RPMI7951 (cell line): ENCODE measurements at regions not wholly inside any gene's neighbourhood (a gene's known extent, or its start where the extent isn't known, plus 50 kb on each side); places are given as distances from the start of the nearest gene placed in this dataset.
"Not testable (repeated sequence)": the region's sequence is repeated elsewhere in the genome, so short reads cannot be mapped to it uniquely, and the experiment has no call there.

Experiments
- DNase-seq: peaks from one replicate; pipeline ENCODE4 v3.0.0-alpha.2; 2012; ENCODE audit warnings: low read depth

DNA sequence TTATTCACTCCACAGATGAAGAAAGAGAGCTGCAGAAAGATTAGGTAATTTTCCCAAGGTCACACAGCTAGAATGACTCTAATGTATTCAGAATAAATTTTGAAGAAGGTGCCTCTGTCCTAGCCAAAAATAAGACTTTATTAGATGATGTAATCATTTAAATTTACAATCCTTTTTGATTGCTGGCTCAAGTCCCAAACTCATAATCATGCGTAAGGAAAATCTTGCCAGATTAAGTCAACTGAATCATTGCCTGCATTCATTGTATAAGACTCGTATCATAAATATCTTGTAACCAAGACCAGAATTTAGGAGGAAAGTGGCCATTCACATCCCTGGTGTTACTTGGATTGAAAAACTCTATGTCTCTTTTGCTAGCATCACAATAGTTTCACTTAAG lies 53.1 kb upstream of the STK39 start:
- no peak for DNase-seq

DNA sequence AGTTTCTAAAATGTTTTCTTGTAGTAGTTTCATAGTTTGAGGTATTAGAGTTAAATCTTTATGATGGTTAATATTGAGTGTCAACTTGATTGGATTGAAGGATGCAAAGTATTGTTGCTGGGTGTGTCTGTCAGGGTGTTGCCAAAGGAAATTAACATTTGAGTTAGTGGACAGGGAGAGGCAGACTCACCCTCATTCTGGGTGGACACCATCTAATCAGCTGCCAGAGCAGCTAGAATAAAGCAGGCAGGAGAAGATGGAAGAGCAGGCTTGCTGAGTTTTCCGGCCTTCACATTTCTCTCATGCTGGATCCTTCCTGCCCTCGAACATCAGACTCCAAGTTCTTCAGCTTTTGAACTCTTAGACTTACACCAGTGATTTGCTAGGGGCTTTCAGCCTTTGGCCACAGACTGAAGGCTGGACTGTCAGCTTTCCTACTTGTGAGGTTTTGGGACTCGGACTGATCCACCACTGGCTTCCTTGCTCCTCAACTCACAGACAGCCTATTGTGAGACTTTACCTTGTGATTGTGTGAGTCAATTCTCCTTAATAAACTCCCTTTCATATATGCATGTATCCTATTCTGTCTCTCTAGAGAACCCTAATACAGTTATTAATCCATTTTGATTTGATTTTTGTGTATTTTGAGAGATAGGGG lies 56.8 kb upstream of the STK39 start:
- no peak for DNase-seq

DNA sequence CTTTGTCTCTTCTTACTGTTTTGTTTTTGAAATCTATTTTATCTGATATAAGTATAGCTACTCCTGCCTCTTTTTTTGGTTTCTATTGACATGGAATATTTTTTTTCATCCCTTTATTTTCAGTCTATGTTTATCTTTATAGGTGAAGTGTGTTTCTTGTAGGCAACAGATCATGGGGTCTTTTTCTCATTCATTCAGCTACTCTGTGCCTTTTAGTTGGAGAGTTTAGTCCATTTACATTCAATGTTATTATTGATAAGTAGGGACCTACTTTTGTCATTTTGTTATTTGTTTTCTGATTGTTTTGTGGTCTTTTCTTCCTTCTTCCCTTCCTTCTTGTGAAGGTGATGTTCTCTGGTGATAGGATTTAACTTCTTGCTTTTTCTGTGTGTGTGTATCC lies 60.0 kb upstream of the STK39 start:
- DNase-seq = no peak

DNA sequence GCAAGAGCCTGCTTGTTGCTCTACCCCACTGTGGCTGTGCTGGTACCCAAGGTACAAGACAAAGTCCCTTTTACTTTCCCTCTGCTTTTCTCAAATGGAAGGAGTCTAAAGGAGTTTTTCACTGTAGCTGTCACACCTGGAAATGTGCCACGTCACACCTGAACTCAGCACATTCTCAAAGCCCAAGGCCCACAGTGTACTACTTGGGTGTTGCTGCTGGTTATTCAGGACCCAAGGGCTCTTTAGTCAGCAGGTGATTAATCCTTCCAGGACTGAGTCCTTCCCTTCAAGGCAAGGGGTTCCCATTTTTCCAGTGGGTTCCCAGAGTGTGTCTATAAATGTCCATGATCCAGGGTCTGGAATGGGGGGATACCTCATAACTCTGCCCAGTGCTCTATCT lies 63.2 kb upstream of the STK39 start:
- no peak for DNase-seq

DNA sequence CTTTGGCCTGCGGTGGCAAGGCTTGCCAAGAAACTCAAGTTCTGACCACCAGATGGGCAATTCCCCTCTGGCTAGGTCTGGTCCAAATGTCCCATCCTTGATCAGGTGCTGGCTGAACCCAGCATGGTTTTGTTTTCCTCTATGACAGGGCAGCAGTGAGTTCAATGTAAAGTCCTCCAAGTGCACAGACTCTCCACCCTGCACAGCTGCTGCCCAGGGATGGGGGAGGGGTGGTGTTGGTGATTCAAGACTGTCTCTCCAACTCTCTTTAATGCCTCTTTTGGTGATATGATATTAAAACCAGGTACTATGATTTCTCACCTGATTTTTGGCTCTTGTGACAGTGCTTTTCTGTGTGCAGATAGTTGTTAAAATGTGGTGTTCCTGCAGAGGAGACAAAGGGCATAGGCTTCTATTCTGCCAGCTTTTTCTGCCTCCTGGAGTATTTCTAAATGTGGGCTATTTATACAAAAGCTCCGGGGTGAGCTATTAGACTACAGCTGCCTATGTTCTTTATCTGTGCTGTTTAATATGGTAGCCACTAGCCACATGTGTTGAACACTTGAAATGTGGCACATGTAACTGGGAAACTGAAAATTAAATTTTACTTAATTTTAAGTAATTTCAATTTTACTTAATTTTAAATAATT lies 64.0 kb upstream of the STK39 start:
- DNase-seq = no peak

DNA sequence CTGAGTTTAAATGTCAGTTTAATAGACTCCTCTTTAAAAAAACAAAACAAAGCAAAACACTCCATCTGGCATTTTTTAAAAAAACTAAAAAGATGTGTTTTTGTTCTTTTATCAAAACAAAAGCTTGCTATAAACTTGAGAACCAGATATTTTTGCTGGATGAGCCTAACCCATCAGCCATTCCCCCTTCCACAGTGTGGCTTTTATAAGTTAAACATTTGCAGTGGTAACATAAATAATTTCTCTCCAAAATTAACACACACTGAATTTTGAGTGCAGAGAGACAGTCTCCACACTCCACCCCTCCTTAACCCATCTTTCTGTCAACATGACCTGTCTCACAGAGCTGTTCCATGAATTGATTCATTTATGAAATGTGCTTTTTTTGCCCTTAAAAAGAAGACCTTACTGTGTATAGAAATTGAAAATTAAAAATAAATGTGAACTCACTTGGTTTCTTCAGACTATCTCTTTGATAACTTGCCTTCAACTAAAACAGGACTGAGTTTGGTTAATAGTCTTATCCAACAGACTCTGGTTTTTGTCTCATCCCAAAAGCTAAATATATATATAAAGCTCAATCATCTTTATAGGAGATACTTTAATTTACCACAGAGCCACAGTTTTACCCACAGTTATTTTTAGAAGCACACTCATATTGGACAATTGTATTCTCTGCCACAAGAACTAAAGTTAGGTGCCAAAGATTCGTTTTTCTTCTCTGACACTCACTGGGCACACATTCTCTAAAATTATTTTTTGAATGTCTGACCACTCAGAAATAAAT lies 64.8 kb upstream of the STK39 start:
- no peak for DNase-seq

DNA sequence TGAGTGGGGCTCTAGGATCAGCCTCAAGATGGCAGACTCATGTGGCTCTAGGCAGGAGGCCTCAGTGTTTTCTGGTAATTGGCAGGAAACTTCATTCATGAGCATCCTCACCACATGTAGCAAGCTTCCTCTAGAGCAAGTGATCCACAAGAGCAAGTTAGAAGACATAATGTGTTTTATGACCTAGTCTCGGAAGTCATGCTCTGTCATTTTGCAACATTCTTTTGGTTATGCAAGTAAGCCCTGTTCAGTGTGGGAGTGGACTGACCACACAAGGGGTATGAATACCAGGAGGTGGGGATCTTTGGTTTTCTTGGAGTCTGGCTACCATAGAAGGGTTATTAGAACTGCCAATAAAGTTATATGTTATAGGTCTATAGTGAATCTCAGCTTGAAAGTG lies 66.8 kb upstream of the STK39 start:
- DNase-seq = no peak

DNA sequence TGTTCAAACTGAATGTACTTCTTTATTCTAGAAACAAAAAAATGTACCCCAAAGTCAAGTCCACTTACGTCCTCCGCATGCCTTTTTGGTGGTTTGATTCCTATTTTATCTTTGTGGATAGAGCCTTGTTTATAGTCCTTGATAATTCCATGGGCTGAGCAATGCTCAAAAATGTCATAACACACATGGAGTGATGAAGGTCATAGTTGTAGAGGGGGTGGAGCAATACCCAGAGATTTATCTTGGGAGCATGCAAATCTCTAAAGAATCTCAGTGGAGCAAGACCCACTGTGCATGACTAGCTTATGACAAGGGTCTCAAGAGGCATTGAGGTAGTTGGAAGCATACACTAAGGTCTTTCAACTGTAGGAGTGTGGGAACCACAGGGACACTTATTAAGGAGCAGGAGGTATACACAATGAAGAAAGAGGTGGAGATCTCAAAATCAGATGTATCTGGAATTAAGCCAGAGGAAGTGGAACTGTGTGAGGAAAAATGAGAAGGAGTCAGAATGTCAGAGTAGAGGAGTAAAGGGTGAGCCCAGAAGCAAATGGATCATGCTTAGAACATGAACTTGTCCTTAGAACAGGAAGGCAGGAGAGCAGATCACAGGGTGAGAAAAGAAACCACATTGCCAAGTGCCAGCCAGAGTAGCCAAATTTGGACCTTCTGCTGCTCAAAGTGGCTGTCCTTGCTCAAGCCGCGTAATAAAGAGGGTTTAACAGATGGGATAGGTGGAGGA lies 68.1 kb upstream of the STK39 start:
- no peak for DNase-seq

DNA sequence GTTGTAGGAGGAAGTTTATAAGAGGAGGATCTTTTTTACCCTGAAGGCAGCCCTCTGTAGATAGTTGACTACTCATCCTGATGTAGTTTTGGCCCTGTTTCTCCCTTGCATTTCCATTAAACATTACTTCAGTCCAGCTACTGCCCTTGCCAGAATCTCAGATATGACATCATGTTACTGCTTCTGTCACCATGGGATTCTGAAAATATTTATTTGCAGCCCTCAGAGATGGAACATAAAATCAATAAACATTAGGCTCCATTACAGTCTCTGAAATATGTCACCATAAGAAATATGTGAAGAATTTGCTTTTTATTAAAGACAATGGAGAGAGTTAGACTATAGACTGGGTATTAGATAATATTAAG lies 68.7 kb upstream of the STK39 start:
- DNase-seq = no peak

DNA sequence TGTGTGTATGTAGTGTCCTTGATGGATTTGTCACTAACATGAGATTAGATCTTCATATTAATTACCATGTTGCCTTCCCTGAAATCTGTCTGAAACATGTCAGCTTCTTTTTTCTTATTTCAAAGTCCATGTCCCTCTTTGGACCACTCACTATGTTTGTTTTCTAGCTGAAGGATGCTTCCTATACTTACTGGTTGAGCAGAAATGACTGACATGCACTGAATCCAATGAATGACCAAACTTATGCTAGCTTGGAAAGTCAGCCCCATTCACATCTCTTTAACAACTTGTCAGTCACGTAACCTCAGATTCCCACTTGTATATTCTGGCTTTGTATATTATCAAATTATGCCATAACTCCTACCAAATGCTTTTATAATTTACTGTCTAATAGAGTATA lies 69.9 kb upstream of the STK39 start:
- no peak for DNase-seq

DNA sequence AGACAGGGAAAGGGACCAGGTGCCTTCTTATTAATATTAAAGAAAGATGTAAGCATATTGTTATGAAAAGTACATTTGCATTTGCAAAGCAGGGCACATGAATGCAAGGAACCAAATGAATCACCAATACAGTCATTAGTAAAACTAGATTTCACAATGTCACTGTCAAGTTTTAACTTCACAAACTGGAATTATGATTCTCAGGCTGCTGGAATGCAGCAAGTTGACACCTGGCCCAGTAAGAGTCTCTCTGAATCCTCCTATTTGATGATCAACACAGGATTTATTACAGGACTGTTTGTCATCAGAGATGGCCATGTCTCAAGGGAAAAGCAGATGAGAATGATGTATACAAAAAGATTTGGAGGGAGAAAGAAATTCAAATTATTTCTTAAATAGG lies 72.9 kb upstream of the STK39 start:
- no peak for DNase-seq

DNA sequence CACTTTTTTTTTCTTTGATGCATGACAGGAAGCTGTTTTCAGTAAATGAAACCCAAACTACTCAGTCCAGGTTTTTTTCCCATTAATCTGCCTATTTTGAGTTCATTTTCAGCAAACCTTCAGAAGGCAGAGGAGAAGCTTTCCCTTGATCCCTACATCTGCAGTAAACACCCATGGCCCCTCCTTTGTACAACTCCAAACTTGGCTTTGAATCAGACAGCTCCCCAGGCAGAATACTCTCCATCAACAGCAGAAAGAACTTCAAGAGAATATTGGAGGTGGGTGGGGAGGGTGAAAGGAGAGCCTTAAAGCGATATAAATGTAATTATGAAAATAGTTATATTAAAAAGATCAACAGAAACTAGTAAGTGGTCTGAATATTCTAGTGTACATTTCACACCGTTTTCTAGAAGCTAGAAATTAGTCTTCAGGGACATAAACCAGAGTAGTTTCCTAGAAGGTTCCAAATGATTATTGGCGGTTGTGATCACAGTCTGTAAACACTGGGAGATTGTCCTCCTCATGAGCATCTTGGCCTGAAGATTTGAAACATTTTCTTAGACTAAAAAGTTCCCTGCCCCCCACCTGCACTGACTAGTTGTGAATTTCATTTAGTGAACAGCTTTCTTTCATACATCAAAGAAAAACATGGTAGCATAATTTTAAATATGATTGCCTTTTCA lies 75.1 kb upstream of the STK39 start:
- no peak for DNase-seq

DNA sequence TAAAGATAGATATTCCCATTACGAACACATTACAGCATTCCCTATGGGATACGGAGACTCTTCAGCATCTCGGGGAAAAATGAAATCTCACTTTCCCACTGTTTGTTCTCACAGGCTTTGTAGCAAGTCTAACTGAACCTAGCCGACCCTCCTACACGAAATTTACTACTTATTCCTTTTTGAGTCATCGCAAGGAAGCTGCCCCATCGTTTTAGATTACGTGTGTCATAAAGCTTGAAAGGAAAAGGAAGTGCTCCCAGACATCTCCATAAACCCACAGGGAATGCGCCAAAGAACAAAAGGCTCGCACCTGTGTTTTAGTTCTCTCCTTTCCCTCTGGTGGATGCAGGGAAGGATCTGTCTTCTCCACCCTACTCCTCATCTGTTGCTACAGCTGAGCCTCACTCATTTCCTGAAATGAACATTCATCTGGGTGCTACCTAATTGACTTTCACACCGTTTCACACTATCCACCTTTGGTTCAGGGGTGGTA lies 76.2 kb upstream of the STK39 start:
- no peak for DNase-seq

DNA sequence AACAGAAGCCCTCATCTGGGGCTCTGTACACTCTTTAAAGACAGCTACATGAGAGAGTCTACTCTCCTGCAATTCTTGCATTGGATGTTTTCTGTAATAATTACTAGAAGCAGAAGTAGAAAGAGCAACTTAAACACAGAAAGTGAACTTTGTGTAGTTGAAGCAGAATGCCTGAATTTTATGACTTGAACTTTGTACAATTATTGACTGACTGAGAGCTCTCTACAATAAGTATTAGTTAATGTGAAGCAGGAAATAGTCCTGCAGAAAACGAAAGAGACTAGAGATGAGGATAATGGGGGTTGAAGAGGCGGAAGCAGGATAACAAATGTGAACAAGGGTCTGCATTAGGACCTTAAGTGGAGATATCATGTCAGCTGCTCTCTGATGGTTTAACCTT lies 79.2 kb upstream of the STK39 start:
- DNase-seq = no peak

DNA sequence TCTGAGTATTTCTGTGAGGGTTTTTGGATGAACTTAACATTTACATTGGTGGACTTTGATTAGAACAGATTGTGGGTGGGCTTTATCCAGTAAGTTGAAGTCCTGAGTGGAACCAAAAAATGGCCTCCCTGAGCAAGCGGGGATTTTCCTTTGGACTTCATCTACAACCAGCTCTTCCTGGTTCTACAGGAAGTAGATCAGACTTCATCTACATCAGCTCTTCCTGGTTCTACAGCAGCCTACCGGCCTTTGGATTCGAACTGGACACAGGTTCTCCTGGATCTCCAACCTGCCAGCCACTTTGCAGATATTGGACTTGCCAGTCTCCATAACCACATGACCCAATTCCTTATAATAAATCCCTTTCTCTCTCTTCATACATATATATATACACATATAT lies 79.9 kb upstream of the STK39 start:
- DNase-seq = no peak

DNA sequence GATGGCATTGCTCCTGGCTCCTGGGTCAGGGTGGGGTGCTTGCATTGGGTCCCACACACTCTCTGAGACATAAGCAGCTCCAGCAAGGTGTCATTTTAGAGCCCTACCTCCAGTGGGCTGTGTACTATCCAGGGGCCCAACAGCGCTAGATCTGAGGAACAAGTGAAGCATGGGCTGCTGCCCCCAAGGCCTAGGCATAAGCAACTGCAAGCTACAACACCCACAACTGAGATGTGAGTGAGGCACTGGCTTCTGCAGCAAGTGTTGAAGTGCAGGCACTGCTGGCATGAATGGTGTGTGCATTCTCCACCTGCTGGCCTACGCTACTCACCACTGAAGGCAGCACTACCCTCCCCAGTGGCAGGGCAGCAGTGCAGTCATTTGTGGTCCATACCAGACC lies 81.0 kb upstream of the STK39 start:
- DNase-seq = no peak

DNA sequence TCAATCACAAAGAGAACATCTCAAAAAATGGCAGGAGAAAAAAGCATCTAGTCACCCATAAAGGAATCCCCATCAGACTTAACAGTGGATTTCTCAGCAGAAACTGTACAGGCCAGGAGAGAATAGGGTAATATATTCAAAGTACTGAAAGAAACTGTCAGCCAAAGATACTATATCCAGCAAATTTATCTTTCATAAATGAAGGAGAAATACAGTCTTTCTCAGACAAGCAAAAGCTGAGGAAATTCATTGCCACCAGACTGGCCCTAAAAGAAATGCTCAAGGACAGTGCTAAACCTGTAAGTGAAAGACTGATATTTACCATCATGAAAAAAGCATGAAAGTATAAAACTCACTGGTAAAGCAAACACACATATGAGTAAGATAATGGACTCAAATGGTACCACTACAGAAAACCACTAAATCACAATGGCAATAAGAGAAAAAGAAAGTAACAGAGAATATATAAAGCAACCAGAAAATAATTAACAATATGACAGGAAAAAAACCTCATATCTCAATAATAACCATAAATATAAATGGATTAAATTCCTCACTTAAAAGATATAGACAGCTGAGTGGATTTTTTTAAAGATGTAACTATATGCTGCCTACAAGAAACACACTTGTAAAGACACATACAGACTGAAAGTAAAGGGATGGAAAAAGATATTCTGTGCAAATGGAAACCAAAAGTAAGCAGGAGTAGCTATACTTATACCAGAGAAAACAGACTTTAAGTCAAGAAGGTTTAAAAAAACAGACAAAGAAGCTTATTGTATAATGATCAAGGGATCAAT lies 83.4 kb upstream of the STK39 start:
- DNase-seq = no peak

DNA sequence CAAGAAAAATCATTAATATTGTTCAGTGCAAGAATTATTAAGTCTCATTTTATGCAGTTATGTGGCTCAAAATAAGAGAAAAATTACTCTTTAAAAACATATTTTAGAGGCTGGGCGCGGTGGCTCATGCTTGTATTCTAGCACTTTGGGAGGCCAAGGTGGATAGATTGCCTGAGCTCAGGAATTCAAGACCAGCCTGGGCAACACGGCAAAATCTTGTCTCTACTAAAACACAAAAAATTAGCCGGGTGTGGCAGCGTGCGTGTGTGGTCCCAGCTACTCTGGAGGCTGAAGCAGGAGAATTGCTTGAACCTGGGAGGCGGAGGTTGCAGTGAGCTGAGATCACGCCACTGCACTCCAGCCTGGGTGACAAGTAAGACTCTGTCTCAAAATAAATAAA lies 87.9 kb upstream of the STK39 start:
- DNase-seq = not testable (repeated sequence)

DNA sequence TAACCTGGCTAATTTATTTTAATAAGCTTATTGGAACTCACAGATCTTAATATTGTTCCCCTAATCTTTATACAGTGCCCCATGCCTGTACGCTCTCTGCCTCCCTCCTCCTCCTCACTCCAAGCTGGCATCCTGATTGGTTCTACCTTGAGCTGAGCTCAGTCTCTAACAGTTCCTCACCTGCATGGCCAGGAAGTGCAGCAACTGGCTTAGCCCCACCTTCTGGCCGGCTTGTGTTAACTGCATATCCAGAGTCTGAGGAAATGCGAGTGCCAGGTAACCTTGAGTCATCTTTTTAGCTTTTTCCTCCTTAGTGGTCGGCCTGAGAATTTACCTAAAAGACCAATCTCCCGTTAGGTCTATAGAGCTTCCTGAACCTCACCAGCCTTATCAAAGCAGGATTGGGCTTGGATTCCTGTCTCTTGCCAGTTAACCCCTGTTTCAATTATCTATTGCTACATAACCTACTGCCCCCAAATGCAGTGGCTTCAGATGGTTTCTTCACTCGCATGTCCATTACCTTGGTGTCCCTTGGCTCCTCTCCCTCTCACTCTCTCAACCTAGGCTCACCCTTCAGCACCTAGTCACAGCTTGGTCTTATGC lies 89.5 kb upstream of the STK39 start:
- DNase-seq = no peak

DNA sequence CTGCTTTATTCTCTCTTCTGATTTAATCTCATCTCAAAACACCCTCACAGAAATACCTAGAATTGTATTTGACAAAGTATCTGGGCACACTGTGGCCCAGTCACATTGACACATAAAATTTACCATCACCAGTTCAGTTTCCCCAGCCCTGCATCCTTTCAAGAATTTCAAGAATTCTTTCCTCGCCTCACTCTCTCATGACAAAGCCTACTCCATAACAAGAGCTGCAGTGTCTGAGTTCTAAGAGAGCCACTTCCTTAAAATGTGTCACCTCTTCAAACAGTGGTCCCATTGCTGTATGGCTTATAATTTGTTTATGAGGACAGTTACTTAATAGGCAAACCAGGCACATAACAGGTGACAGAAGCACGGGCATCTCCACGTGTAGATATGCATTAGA lies 90.9 kb upstream of the STK39 start:
- no peak for DNase-seq
